ENCODE measurements at regions not wholly inside any gene's neighbourhood (a gene's known extent, or its start where the extent isn't known, plus 50 kb on each side); places are given as distances from the start of the nearest gene placed in this dataset.

GRCh38 chr5:174188295-174188694 is 142.8 kb downstream of the NSG2 start:
- ATAC-seq (no peak), DNase-seq (ENCODE audit: low spot score) (peak; percentile 13)
- intact Hi-C loops (cut with DNase I), result no loop called here

DNA sequence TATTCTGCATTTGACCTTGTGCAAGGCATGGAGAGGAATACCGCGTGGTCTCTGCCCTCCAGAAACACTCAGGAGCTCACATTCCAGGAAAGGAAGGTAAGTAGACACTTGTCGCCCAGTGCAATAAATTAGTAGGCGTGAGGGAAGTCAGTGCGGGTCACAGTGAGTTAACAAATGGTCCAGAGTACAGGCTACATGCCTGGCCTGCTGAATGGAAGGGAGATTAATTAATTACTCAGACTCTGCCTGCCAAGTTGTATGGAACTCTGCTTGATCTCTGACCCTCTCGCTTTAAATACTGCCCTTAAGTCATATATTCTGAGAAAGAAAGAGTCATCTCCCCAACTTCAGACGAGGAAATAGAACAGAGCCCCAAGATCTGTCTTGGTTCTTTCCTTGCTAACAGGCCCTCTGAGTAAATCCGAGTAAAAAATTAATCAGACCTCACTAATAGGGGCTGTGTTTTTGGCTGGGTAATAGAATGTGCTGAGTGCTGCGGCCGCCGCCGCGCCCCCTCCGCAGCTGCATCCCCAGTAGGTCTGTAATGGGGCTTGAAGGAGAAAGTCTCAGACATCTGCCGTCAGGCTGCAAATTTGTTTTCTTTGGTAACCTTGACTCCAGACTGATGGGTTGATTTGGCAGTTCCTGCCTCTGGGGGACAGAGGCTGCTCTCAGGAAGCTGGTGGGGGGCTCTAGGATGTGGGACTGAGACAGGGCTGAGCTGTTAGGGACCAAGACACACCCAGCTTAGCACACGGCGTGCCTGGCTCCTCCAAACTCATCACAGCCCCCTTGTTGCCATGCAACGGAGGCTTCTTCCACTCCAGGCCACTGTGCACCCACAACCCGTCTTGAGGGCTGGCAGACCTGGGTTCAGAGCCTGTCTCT is 144.4 kb downstream of the NSG2 start:
- DNase-seq (ENCODE audit: low spot score), result no peak
- intact Hi-C loops (cut with DNase I), result no loop called here
- no peak for ATAC-seq

DNA sequence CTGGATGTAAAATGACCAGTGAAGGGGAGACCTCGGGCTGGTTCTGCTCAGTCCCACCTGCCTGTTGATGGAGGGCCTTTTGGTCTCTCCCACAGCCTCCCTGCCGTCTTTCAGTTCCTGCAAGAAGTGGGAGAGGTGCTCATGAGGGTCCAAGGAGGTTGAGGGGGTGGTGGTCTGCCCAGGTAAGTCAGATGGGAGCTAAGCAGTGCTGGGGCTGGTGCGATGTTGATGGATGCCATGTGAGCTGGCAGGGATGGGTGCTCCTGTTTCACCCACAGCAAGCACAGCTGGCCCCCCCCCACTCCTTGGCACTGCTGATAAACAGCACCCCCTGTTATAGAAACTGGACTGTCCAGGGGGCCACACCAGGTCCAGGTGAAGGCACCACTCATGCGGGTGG is 145.6 kb downstream of the NSG2 start:
- DNase-seq (ENCODE audit: low spot score) (peak; percentile 33), ATAC-seq (no peak)
- intact Hi-C loops (cut with DNase I), result no loop called here

DNA sequence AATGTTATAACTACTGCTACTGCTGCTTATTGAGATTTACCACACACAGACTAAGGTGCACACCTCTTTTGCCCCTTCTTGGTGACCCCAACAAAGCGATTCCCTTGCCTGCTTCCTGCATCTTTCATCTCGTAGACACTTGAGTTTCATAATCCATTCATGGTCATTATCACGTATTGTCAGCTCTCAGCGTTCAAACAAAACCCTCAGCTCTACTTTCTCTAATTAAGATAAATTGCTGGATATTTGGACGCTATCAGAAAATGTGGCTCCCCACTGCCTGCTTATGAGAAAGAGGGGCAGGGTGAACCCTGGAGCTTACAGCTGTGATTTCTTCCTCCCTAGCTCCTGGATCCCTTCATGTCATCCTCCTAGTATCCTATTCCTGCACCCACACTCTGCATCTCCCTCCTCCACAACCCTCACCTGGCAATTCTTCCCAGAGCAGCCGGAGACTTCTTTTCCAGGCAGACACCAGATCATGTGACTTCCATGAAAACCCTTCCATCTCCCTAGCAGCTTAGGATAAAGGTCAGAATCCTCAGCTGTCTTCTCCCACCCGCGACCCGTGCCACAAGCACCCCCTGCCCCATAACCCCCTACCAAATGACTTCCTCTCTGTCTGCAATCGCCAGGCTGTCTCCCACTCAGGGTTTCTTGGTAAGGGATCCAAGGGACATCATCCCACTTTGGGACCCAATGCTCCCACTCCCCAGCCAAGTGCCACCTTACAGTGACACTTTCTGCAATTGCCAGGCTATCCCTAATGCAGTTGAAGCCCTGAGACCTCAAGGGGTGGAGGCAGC is 146.5 kb downstream of the NSG2 start:
- peak; percentile 8 for DNase-seq (ENCODE audit: low spot score)
- ATAC-seq, result no peak
- intact Hi-C loops (cut with DNase I), result no loop called here

- ATAC-seq (no peak), DNase-seq (ENCODE audit: low spot score) (peak; percentile 19)
- intact Hi-C loops (cut with DNase I), result no loop called here
These were observed 147.4 kb downstream of the NSG2 start for GRCh38 chr5:174192901-174193300.

DNA sequence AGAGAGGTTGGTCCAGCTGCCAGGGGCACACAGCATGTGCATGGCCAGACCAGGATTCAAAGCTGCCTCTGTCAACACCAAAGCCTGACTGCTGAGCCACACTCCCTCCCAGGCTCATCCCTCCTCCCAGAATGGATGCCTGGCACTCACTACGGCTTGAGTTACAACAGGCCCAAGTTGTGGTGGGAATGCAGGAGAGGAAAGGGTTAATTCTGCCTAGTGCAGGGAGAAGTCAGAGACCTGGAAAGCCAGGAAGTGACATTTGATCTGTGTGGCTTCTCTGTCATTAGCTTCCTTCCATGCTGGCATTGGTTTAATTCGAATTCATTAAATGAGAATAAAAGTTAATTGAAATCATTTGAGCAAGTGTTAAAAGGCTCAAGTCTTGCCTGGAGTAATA is 150.0 kb downstream of the NSG2 start:
- ATAC-seq (no peak), DNase-seq (ENCODE audit: low spot score) (no peak)
- intact Hi-C loops (cut with DNase I), result no loop called here

DNA sequence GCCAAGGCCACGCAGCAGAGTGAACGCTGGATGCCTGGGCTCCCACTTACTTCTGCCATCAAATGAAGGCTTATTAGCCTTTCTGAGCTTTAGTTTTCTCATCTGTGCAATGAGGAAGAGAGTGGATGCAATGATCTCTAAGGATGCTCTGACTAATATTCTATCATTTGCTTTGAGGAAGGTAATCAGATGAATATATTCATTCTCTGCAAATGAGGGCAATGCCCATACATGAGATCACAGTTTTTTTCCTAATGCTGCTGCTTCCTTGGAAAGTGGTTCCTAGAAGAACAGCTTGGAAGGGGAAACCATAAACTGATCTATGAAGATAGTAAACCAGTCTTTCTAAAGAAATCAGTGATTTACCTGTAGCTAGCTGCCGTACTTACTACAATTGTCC is 152.4 kb downstream of the NSG2 start:
- no peak for ATAC-seq
- DNase-seq (ENCODE audit: low spot score), result no peak
- intact Hi-C loops (cut with DNase I), result no loop called here

- DNase-seq (ENCODE audit: low spot score) (no peak), ATAC-seq (no peak)
- intact Hi-C loops (cut with DNase I), result no loop called here
These were observed 153.0 kb downstream of the NSG2 start for GRCh38 chr5:174198541-174198940.

- intact Hi-C loops (cut with DNase I), result no loop called here
- no peak for ATAC-seq
- peak; percentile 2 for DNase-seq (ENCODE audit: low spot score)
These were observed 157.5 kb downstream of the NSG2 start for GRCh38 chr5:174202996-174203395.

- ATAC-seq (no peak), DNase-seq (ENCODE audit: low spot score) (no peak)
- intact Hi-C loops (cut with DNase I), result no loop called here
These were observed 159.2 kb downstream of the NSG2 start for GRCh38 chr5:174204535-174205313.

- intact Hi-C loops (cut with DNase I), result no loop called here
- no peak for ATAC-seq
- no peak for DNase-seq (ENCODE audit: low spot score)
These were observed 160.4 kb downstream of the NSG2 start for GRCh38 chr5:174205939-174206338.

DNA sequence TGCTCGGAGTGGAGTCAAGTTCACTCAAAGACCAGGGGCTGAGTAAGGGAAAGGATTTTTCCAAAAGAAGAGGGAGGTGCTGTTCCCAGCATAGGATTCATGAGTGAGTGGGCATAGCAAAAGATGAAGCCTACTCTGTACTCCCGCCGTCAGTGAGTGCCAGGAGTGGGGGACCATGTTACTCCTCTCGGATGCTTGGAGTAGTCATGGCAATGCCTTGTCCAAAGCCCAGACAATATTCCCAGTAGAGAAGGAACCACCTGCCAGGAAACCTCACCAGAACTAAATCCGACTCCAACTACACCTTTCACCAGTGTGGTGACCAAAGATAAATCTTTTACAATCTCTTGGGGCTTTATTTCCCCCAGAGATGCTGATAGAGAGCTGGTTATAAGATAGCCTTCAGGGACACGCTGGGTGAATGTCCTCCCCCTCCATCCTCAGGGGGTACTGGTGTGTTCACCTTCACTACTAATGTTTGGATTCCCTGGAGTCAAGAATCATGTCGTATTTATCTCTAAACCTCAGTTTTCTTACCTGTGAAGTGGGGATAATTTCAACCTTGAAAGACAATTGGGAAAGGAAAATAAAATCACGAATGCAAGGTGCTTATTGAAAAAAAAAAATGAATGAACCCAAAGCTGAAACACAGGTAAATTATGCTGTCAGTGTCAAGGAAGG is 165.2 kb downstream of the NSG2 start:
- ATAC-seq (no peak), DNase-seq (ENCODE audit: low spot score) (no peak)
- intact Hi-C loops (cut with DNase I), result no loop called here

DNA sequence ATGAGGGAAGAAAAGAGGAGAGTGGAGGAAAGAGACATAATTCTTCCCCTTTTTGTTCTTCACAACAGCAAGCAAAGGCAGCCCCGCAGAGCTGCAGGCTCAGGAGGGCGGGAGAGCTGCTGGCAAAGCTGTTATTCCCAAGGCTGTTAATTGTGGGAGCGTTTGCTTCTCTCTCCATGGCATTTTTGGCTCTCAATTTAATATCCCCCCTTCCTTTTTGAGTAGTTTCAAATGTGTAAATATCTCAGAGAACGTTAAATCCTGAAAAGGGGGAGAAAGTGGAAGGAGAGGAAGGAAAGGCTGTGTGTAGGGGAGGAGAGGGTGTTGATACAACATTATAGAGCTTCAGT is 165.7 kb downstream of the NSG2 start:
- ATAC-seq (no peak), DNase-seq (ENCODE audit: low spot score) (no peak)
- intact Hi-C loops (cut with DNase I), result no loop called here

- DNase-seq (ENCODE audit: low spot score), result no peak
- intact Hi-C loops (cut with DNase I), result no loop called here
- no peak for ATAC-seq
These were observed 172.0 kb downstream of the NSG2 start for GRCh38 chr5:174217527-174217926.

- DNase-seq (ENCODE audit: low spot score), result no peak
- intact Hi-C loops (cut with DNase I), result no loop called here
- no peak for ATAC-seq
These were observed 172.7 kb downstream of the NSG2 start for GRCh38 chr5:174218162-174218561.

DNA sequence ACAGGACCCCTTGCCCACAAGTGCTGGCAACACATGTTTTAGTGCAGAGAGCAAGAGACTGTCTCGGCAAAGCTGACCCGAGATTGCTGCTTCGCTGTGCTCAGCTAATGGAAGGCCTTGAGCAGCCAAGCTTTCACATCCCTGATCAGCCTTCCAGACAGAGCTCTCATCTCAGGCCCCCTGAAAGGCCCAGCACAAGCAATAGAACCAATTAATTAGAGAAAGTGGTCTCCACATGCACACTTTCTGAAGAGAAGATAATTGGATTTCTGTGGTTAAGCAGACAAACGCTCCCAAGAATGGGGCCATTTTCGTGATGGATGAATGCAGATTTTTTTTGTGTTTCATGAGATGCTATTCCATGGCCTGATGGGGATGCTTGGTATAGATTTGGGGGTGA is 174.9 kb downstream of the NSG2 start:
- intact Hi-C loops (cut with DNase I), result no loop called here
- ATAC-seq (no peak), DNase-seq (ENCODE audit: low spot score) (no peak)

- intact Hi-C loops (cut with DNase I), result no loop called here
- ATAC-seq, result no peak
- DNase-seq (ENCODE audit: low spot score), result no peak
These were observed 175.9 kb downstream of the NSG2 start for GRCh38 chr5:174221436-174221835.

DNA sequence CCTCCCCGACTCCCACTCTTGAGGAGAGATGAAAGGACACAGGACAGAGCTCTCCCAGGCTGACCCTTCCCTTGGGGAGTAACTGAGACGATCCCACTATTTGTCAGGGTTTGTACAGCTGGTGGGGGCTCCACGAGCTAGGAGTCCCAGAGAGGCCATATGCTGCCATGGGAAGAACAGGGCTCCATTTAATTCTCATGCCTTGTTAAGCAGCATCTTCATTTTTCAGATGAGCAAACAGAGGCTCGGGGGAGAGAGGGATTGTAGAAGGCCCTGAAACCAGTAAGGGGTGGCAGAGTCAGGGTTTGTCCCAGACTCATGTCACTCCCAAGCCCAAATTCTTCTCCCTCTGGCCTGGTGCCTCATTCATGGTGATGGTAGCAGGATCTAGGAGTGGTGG is 176.4 kb downstream of the NSG2 start:
- ATAC-seq, result no peak
- DNase-seq (ENCODE audit: low spot score), result no peak
- intact Hi-C loops (cut with DNase I), result no loop called here

DNA sequence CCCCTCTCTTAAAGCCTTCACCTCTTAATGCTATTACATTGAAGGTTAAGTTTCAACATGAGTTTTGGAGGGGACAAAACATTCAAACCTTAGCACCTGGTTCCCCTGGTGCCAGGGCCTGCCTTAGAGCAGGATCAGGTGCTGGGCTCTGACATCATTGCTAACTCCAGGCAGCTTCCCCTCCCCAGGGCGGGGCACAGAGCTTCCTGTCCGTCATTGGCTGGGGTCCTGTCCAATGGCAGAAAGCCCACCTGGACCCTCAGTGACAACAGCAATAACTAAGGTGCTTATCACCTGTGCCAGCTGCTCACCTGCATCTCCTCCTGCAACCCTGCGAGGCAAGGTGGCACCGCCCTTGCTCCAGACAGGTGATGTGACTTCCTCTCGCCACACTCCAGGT is 177.4 kb downstream of the NSG2 start:
- no peak for ATAC-seq
- no peak for DNase-seq (ENCODE audit: low spot score)
- intact Hi-C loops (cut with DNase I), result no loop called here
